SU-DHL-6 (cell line): ENCODE measurements at regions not wholly inside any gene's neighbourhood (a gene's known extent, or its start where the extent isn't known, plus 50 kb on each side); places are given as distances from the start of the nearest gene placed in this dataset.

Source experiments
- H2AFZ ChIP-seq: fragments of 200-600 bp; sonication (generic); 2 replicates; pipeline ENCODE4 v1.6.1; 2014; ENCODE audit warnings: low read depth, mild to moderate bottlenecking, moderate library complexity, mixed read lengths, antibody characterized with exemption, low read length; ENCODE audit not compliant: severe bottlenecking
- H3F3A ChIP-seq: fragments of 200-600 bp; shearing (Covaris generic); 2 replicates; pipeline ENCODE4 v1.6.0; 2016; ENCODE audit warnings: antibody characterized with exemption, mild to moderate bottlenecking; ENCODE audit not compliant: insufficient read depth
- H3K27ac ChIP-seq: fragments of 200-600 bp; sonication (generic); 2 replicates; pipeline ENCODE4 v1.5.1; 2016; ENCODE audit warnings: low read depth, mild to moderate bottlenecking, low read length, moderate library complexity, mixed read lengths
- H3K27me3 ChIP-seq: fragments of 200-600 bp; sonication (generic), shearing (Covaris generic); 2 replicates; pipeline ENCODE4 v1.6.0; 2014; ENCODE audit warnings: mild to moderate bottlenecking, low read length
- H3K36me3 ChIP-seq: fragments of 200-600 bp; sonication (generic); 2 replicates; pipeline ENCODE4 v1.6.1; 2014; ENCODE audit warnings: mild to moderate bottlenecking, low read length, mixed read lengths
- H3K4me2 ChIP-seq: fragments of 300-600, 200-600 bp; shearing (Covaris generic), sonication (generic); 2 replicates; pipeline ENCODE4 v1.6.0; 2014; ENCODE audit warnings: low read length, low read depth, mild to moderate bottlenecking; ENCODE audit not compliant: poor library complexity, severe bottlenecking
- H3K4me3 ChIP-seq: fragments of 200-600 bp; sonication (generic); 2 replicates; pipeline ENCODE4 v1.5.1; 2014; ENCODE audit warnings: antibody characterized with exemption, low read length, mild to moderate bottlenecking, mixed read lengths; ENCODE audit not compliant: insufficient read depth, poor library complexity, severe bottlenecking
- H3K79me2 ChIP-seq: fragments of 200-600 bp; sonication (generic); 2 replicates; pipeline ENCODE4 v1.6.1; 2014; ENCODE audit warnings: mild to moderate bottlenecking, low read length, moderate library complexity; ENCODE audit not compliant: insufficient read depth
- H3K9ac ChIP-seq: fragments of 200-600 bp; sonication (generic); 2 replicates; pipeline ENCODE4 v1.7.0; 2014; ENCODE audit warnings: mild to moderate bottlenecking, low read length
- H3K9me2 ChIP-seq: fragments of 200-600 bp; sonication (generic); replicated peaks from 2 replicates; pipeline ENCODE4 v1.6.1; 2014; ENCODE audit warnings: low read length; ENCODE audit not compliant: insufficient read depth
- H3K9me3 ChIP-seq: fragments of 200-600 bp; sonication (generic); 2 replicates; pipeline ENCODE4 v1.6.1; 2014; ENCODE audit warnings: low read length, mixed read lengths; ENCODE audit not compliant: insufficient read depth
- H4K20me1 ChIP-seq: fragments of 200-600 bp; sonication (generic); 2 replicates; pipeline ENCODE4 v1.6.1; 2014; ENCODE audit warnings: low read depth, mild to moderate bottlenecking, antibody characterized with exemption, low read length, moderate library complexity, mixed read lengths
- CTCF ChIP-seq: fragments of 200-600 bp; sonication (generic); IDR thresholded peaks from one replicate; pipeline ENCODE4 v1.5.1; 2017; ENCODE audit warnings: antibody characterized with exemption, mild to moderate bottlenecking, low read length, moderate library complexity; ENCODE audit not compliant: insufficient read depth, poor library complexity, severe bottlenecking
- EZH2phosphoT487 ChIP-seq: fragments of 200-600 bp; sonication (generic), shearing (Covaris generic); conservative IDR thresholded peaks from 2 replicates; pipeline ENCODE4 v1.6.1; 2018; ENCODE audit warnings: mild to moderate bottlenecking, antibody characterized with exemption, low read length, moderate library complexity, mixed read lengths

DNA sequence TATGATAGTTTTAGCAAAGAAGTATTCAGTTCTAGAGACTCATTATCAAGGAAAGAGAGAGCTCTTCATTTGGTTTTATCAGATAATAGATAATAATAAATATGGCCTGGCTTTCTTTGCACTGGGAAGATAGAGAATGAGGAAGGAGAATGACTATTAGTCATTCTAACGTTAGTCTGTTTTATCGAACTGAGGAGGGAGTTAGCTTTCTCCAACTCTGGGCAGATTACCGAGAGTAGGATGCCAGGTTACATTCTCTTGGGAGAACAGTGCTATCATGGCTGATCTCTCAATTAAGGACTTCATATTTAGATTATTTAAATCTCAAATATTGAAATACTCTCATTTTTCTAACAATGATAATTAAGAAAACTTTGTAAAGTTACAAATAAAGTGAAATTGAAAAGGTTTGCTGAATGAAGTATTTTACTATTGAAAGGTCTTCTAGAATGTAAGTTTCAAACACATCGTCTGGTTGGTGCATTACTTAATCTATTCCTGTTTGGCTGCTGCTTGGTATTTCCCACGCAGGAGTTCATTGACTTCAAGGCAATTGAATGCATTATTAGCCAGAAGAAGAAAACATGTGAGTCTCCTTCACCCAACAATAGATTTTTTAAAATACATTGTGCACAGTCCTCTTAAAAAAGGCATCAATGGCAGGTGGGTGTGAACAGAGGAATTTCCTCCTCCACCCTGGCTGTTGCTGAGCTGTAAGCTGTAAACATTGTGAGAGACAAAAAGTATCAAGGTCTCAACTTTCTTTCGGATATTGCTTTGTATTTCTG is 140.8 kb downstream of the C9orf152 start:
- no peak overlapping the region for H2AFZ ChIP-seq
- TF ChIP-seq EZH2phosphoT487 (no peak), CTCF (no peak)
- no peaks in the 10 kb centered on the region for H3K9me2 ChIP-seq
- peak overlapping the region; percentile 1; the same call in 1 of the 2 replicates for H3K27ac ChIP-seq
- H3F3A ChIP-seq: peaks cover 20% of the 10 kb centered on the region
- peak overlapping the region; percentile 12 for H3K4me2 ChIP-seq
- no peak overlapping the region for H3K9ac ChIP-seq
- H4K20me1 ChIP-seq: peaks cover 64% of the 10 kb centered on the region
- no peaks in the 10 kb centered on the region for H3K9me3 ChIP-seq
- H3K79me2 ChIP-seq: peaks cover 100% of the 10 kb centered on the region
- peaks cover 26% of the 10 kb centered on the region for H3K36me3 ChIP-seq
- no peaks in the 10 kb centered on the region for H3K27me3 ChIP-seq
- H3K4me3 ChIP-seq: no peak overlapping the region

DNA sequence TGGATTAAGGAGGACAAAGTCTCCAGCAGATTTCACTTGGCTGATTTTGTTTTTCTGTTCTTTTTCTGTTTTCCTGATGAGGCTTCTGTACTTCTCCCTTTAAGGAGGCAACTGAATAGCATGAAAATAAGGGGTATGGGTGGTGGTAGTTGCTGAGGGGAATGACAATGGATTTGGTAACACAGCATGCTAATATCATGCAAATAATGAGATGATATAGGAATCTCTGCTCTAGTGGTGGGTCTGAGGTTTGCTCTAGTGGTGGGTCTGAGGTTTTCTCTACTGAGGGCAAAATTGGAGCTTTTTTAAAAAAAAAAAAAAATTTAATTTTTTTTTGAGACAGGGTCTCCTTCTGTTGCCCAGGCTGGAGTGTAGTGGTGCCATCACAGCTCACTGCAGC is 139.7 kb downstream of the C9orf152 start:
- Histone ChIP-seq H3F3A (peaks cover 26% of the 10 kb centered on the region), H4K20me1 (peaks cover 63% of the 10 kb centered on the region), H3K79me2 (peaks cover 100% of the 10 kb centered on the region)

GRCh38 chr9:110069326-110070248 is 138.4 kb downstream of the C9orf152 start:
- Histone ChIP-seq H4K20me1 (peaks cover 69% of the 10 kb centered on the region), H3K79me2 (peaks cover 100% of the 10 kb centered on the region), H3K9ac (no peak overlapping the region), H3K9me3 (no peaks in the 10 kb centered on the region), H3K9me2 (no peaks in the 10 kb centered on the region), H3K36me3 (peaks cover 21% of the 10 kb centered on the region), H2AFZ (no peak overlapping the region), H3K4me3 (no peak overlapping the region), H3K27me3 (no peaks in the 10 kb centered on the region), H3K4me2 (no peak overlapping the region), H3K27ac (no peak overlapping the region), H3F3A (peaks cover 26% of the 10 kb centered on the region)
- TF ChIP-seq EZH2phosphoT487 (no peak), CTCF (no peak)

More for the DNA sequence above, 139.7 kb downstream of the C9orf152 start:
- H3K27me3 ChIP-seq: no peaks in the 10 kb centered on the region
- H3K9me2 ChIP-seq: no peaks in the 10 kb centered on the region
- H3K4me3 ChIP-seq: no peak overlapping the region
- H3K36me3 ChIP-seq: peaks cover 20% of the 10 kb centered on the region
- H3K9me3 ChIP-seq: no peaks in the 10 kb centered on the region
- no peak overlapping the region for H3K9ac ChIP-seq
- no peak overlapping the region for H3K27ac ChIP-seq
- no peak overlapping the region for H3K4me2 ChIP-seq
- H2AFZ ChIP-seq: no peak overlapping the region
- no peak for TF ChIP-seq CTCF
